ENCODE measurements at regions not wholly inside any gene's neighbourhood (a gene's known extent, or its start where the extent isn't known, plus 50 kb on each side); places are given as distances from the start of the nearest gene placed in this dataset.

- TF ChIP-seq CBX8 (IDR thresholded peaks at IDR 0.05; ENCODE audit: borderline replicate concordance, low read depth, low read length) (no peak), TBP (IDR thresholded peaks at IDR 0.05; ENCODE audit: low read depth, low read length) (no peak)
These were observed 811.0 kb downstream of the TUSC7 start (continued) for GRCh38 chr3:117520582-117520981.
